MCF 10A (cell line): ENCODE measurements at regions not wholly inside any gene's neighbourhood (a gene's known extent, or its start where the extent isn't known, plus 50 kb on each side); places are given as distances from the start of the nearest gene placed in this dataset.

Experiments used
- BruUV-seq: library from RNA; stranded (reverse); fragments of 400-500 nt; replicated peaks from 2 replicates; lab custom pipeline; 2021; lab: Mats Ljungman, UMichigan
- CTCF ChIA-PET: fragments of 300-600 bp; sonication (Branson Sonifier 250); formaldehyde crosslinking; extraction: SDS; loops from one replicate; lab custom pipeline; 2021; ENCODE audit warnings: antibody characterized with exemption, inconsistent platforms; lab: Yijun Ruan, JAX
- POLR2A ChIA-PET: fragments of 300-600, 350-650 bp; sonication (Branson Sonifier 250); formaldehyde crosslinking; extraction: SDS; loops from one replicate; lab custom pipeline; 2020; ENCODE audit warnings: antibody characterized with exemption, inconsistent platforms; lab: Yijun Ruan, JAX
- DNase-seq: peaks from one replicate; pipeline ENCODE4 v3.0.0-alpha.2; 2018; ENCODE audit not compliant: unreplicated experiment
- H3K27ac Mint-ChIP-seq: one replicate; pipeline ENCODE4 v1.8.0; 2022; ENCODE audit warnings: mild to moderate bottlenecking, low read depth, mixed read lengths; ENCODE audit not compliant: unreplicated experiment
- H3K27me3 Mint-ChIP-seq: one replicate; pipeline ENCODE4 v1.8.0; 2022; ENCODE audit warnings: mixed read lengths; ENCODE audit not compliant: insufficient read depth, unreplicated experiment
- H3K36me3 Mint-ChIP-seq: one replicate; pipeline ENCODE4 v1.8.0; 2022; ENCODE audit warnings: mild to moderate bottlenecking, moderate library complexity, mixed read lengths; ENCODE audit not compliant: insufficient read depth, unreplicated experiment
- H3K4me1 Mint-ChIP-seq: one replicate; pipeline ENCODE4 v1.8.0; 2022; ENCODE audit warnings: mixed read lengths; ENCODE audit not compliant: insufficient read depth, unreplicated experiment
- H3K4me3 Mint-ChIP-seq: one replicate; pipeline ENCODE4 v1.8.0; 2022; ENCODE audit warnings: mild to moderate bottlenecking, moderate library complexity, mixed read lengths; ENCODE audit not compliant: unreplicated experiment
- H3K9me3 Mint-ChIP-seq: one replicate; pipeline ENCODE4 v1.8.0; 2022; ENCODE audit warnings: mixed read lengths; ENCODE audit not compliant: unreplicated experiment
- intact Hi-C: fragments of 100-400 bp; cut with micrococcal nuclease; formaldehyde crosslinking; loops from 2 replicates; pipeline ENCODE4 v1.14.1; 2022
- TF ChIP-seq, protein P1 (sequence below): fragments of 200-600 bp; IDR thresholded peaks from one replicate; pipeline ENCODE4 v1.8.0; 2022; ENCODE audit warnings: antibody characterized with exemption, mild to moderate bottlenecking; ENCODE audit not compliant: unreplicated experiment

DNA sequence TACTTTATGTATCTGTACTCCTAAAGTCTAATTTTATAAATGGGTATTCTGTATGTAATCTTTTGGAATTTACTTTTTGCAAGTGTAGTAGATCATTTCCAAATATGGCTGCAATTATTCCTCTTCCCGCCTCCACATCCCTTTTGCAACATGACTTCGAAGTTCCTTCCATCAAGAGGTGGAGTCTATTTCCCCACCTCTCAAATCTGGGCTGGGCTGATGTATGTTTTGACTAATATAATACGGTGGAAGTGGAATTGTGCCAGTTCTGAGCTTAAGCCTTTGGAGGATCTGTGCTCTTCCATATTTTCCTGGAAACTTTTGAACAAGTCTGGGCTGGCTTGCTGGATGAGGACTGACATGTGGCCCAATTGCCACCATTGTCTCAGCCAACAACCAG is 155.9 kb downstream of the FGF18 start:
- H3K4me1 Mint-ChIP-seq: peaks cover 13% of the 10 kb centered on the region
- no peaks in the 10 kb centered on the region for H3K9me3 Mint-ChIP-seq
- H3K4me3 Mint-ChIP-seq: no peak overlapping the region
- H3K27ac Mint-ChIP-seq: no peak overlapping the region
- TF ChIP-seq, protein P1, sequence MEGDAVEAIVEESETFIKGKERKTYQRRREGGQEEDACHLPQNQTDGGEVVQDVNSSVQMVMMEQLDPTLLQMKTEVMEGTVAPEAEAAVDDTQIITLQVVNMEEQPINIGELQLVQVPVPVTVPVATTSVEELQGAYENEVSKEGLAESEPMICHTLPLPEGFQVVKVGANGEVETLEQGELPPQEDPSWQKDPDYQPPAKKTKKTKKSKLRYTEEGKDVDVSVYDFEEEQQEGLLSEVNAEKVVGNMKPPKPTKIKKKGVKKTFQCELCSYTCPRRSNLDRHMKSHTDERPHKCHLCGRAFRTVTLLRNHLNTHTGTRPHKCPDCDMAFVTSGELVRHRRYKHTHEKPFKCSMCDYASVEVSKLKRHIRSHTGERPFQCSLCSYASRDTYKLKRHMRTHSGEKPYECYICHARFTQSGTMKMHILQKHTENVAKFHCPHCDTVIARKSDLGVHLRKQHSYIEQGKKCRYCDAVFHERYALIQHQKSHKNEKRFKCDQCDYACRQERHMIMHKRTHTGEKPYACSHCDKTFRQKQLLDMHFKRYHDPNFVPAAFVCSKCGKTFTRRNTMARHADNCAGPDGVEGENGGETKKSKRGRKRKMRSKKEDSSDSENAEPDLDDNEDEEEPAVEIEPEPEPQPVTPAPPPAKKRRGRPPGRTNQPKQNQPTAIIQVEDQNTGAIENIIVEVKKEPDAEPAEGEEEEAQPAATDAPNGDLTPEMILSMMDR: no peak
- intact Hi-C loops: no loop called here
- ChIA-PET POLR2A (interaction anchor here (0.6 kb wide), 1 partner anchor 232 kb away, joined by 3 read pairs; no protein-coding TSS in a partner anchor), CTCF (interaction anchor here (0.6 to 1.1 kb wide), 2 partner anchors 91 to 436 kb away, joined by 3 to 4 read pairs; no protein-coding TSS in a partner anchor)
- H3K27me3 Mint-ChIP-seq: peaks cover 11% of the 10 kb centered on the region
- H3K36me3 Mint-ChIP-seq: no peaks in the 10 kb centered on the region
- peak; percentile 65 for DNase-seq
- no TSS peak for BruUV-seq

- H3K4me1 Mint-ChIP-seq: peaks cover 13% of the 10 kb centered on the region
- no peaks in the 10 kb centered on the region for H3K36me3 Mint-ChIP-seq
- intact Hi-C loops: no loop called here
- H3K9me3 Mint-ChIP-seq: no peaks in the 10 kb centered on the region
- ChIA-PET CTCF (interaction anchor here (0.6 to 1.1 kb wide), 2 partner anchors 92 to 180 kb away, joined by 3 to 4 read pairs; no protein-coding TSS in a partner anchor), POLR2A (no interaction called here)
- BruUV-seq: no TSS peak
- no peak overlapping the region for H3K27ac Mint-ChIP-seq
- peaks cover 11% of the 10 kb centered on the region for H3K27me3 Mint-ChIP-seq
- no peak for DNase-seq
- TF ChIP-seq, protein P1: no peak
- no peak overlapping the region for H3K4me3 Mint-ChIP-seq
Measured at GRCh38 chr5:171575808-171576207, 156.4 kb downstream of the FGF18 start.

DNA sequence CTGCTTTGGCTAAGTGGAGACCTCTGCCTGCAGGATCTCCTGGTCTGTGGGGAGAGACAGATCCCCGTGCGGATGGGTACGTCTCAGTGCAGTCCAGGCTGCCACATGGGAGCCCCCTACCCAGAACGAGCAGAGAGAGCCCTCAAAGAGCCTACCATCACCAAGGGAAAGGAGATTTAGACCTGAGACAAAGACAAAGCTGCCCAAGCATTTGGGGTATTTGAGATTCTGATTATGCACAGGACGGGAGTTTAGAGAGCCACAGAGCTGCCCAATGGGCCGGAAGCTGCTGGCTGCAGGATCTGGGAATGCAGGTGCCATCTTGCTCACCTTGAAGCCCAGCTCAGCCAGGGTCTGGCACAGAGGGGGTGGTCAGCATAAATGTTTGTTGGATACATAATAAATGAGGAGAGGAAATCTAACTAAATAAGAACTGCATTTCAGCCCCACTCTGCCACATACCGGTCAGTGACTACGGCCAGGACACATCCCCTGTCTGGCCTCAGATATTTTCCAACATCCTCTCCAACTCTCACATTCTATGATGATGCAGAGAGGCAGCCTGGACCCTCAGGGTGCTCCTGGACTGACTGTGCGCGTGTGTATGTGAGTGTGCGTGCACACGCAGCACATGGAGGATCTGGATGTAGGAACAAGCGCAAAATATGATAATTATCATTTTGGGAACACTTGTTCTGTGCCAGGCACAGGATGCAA is 157.8 kb downstream of the FGF18 start:
- intact Hi-C loops: no loop called here
- Mint-ChIP-seq H3K27ac (no peak overlapping the region), H3K27me3 (peaks cover 11% of the 10 kb centered on the region), H3K4me3 (no peak overlapping the region), H3K9me3 (no peaks in the 10 kb centered on the region), H3K36me3 (no peaks in the 10 kb centered on the region), H3K4me1 (peaks cover 6% of the 10 kb centered on the region)
- CTCF ChIA-PET: no interaction called here
- BruUV-seq: no TSS peak
- DNase-seq: no peak
- TF ChIP-seq, protein P1: no peak
- POLR2A ChIA-PET: interaction anchor here (0.9 kb wide), 1 partner anchor 168 kb away, joined by 3 read pairs; no protein-coding TSS in a partner anchor

DNA sequence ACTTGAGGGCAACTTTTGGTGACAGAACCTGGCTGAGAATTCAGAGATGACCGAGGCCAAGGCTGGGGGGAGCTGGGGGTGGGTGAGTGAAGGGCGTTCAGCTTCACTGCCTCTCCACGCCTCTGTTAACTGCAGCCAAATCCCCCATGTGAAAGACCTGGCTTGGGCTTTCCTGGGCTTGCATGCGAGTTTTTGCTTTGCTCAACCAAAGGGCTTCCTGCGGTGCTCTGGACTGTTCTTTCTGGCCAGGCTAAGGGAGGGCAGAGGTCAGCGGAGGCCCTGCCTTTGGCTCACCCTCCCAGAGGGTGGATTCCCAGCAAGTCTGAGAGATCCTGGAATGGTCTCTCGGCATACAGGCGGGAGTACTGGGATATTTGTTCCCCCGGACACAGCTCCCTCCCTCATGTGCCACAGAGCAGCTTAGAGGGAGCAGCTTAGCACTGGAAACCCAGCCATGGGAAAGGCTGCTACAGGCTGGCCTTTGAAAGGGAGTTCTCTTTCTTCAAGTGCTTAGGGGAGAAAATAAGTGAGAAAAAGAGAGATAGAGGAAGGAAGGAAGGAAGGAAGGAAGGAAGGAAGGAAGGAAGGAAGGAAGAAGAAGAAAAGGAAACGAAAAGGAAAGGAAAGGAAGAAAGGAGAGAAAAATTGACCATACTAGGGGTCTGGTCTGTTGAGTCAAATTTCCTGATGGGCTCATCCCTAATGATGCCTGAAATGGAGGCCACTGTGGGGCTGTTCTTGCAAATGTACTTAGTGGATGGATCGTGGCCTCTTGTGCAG is 158.8 kb downstream of the FGF18 start:
- DNase-seq: no peak
- H3K4me3 Mint-ChIP-seq: no peak overlapping the region
- TF ChIP-seq, protein P1: no peak
- H3K27ac Mint-ChIP-seq: no peak overlapping the region
- H3K9me3 Mint-ChIP-seq: no peaks in the 10 kb centered on the region
- H3K27me3 Mint-ChIP-seq: peaks cover 13% of the 10 kb centered on the region
- no peaks in the 10 kb centered on the region for H3K4me1 Mint-ChIP-seq
- intact Hi-C loops: no loop called here
- BruUV-seq: no TSS peak
- H3K36me3 Mint-ChIP-seq: no peaks in the 10 kb centered on the region
- ChIA-PET CTCF (no interaction called here), POLR2A (interaction anchor here (0.9 kb wide), 1 partner anchor 169 kb away, joined by 3 read pairs; no protein-coding TSS in a partner anchor)
